ENCODE measurements at regions not wholly inside any gene's neighbourhood (a gene's known extent, or its start where the extent isn't known, plus 50 kb on each side); places are given as distances from the start of the nearest gene placed in this dataset.
"Not testable (repeated sequence)": the region's sequence is repeated elsewhere in the genome, so short reads cannot be mapped to it uniquely, and the experiment has no call there.

DNA sequence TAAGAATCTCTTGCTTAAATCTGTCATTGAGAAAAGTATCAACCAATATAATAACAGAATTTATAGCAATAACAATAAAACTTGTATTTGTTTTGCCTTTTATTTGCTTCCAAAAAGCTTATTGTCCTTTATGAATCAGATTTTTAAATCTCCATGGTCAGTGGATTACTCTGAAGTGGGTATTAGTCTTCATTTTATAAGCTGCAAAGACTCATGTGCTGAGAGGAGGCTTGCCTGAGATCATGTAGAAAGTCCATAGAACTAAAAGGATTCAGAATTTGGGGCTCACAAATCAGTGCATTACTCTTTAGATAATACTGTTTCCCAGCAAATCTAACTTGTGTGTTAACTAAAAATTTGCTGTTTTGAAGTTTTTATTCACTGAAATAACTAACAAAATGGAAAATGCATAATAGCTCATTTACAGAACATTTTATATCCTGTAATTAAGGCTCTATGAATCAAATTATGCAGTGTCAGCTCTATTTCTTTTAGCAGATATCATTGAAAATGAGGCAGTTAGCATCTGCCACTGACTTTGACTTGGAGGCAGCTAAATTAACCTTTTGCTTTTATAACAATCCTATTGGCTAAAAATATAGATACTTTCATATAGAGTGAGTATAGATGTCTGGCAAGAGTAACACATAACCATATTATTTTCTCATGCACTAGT, 781.1 kb upstream of the CITED2 start:
- no peak for DNase-seq (ENCODE audit: low read depth, low spot score)
- TF ChIP-seq, protein P1, sequence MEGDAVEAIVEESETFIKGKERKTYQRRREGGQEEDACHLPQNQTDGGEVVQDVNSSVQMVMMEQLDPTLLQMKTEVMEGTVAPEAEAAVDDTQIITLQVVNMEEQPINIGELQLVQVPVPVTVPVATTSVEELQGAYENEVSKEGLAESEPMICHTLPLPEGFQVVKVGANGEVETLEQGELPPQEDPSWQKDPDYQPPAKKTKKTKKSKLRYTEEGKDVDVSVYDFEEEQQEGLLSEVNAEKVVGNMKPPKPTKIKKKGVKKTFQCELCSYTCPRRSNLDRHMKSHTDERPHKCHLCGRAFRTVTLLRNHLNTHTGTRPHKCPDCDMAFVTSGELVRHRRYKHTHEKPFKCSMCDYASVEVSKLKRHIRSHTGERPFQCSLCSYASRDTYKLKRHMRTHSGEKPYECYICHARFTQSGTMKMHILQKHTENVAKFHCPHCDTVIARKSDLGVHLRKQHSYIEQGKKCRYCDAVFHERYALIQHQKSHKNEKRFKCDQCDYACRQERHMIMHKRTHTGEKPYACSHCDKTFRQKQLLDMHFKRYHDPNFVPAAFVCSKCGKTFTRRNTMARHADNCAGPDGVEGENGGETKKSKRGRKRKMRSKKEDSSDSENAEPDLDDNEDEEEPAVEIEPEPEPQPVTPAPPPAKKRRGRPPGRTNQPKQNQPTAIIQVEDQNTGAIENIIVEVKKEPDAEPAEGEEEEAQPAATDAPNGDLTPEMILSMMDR (conservative IDR thresholded peaks at IDR 0.05) = no peak
- no peak overlapping the region for H3K4me3 Mint-ChIP-seq
- H3K9me3 Mint-ChIP-seq = peaks cover 13% of the 10 kb centered on the region
- H3K27ac Mint-ChIP-seq (ENCODE audit: unreplicated experiment) = no peak overlapping the region
- no peaks in the 10 kb centered on the region for H3K27me3 Mint-ChIP-seq (ENCODE audit: low read depth)
- no peaks in the 10 kb centered on the region for H3K4me1 Mint-ChIP-seq
- peaks cover 4% of the 10 kb centered on the region for H3K36me3 Mint-ChIP-seq (ENCODE audit: low read depth)

DNA sequence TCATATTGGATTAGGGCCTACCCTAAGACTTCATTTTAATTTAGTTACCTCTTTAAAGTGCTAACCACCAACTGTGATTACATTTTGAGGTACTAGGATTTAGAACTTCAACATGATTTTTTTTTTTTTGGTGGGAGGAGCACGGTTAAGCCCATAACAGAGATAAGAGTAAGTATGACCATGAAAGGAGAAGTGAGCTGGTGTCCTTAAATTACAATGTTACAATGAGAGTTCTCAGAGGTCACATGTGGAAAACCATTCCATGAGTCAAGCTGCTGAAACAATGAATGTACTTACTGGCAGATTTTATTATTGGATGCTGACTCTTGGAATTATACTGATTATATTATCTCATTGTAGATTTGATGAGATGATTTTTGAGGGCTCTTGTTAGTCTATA, 779.3 kb upstream of the CITED2 start:
- no peaks in the 10 kb centered on the region for H3K27me3 Mint-ChIP-seq (ENCODE audit: low read depth)
- DNase-seq (ENCODE audit: low read depth, low spot score) = no peak
- H3K27ac Mint-ChIP-seq (ENCODE audit: unreplicated experiment) = no peak overlapping the region
- H3K4me3 Mint-ChIP-seq = no peak overlapping the region
- H3K9me3 Mint-ChIP-seq = peaks cover 11% of the 10 kb centered on the region
- H3K4me1 Mint-ChIP-seq = no peaks in the 10 kb centered on the region
- peaks cover 7% of the 10 kb centered on the region for H3K36me3 Mint-ChIP-seq (ENCODE audit: low read depth)
- TF ChIP-seq, protein P1 (conservative IDR thresholded peaks at IDR 0.05) = no peak

DNA sequence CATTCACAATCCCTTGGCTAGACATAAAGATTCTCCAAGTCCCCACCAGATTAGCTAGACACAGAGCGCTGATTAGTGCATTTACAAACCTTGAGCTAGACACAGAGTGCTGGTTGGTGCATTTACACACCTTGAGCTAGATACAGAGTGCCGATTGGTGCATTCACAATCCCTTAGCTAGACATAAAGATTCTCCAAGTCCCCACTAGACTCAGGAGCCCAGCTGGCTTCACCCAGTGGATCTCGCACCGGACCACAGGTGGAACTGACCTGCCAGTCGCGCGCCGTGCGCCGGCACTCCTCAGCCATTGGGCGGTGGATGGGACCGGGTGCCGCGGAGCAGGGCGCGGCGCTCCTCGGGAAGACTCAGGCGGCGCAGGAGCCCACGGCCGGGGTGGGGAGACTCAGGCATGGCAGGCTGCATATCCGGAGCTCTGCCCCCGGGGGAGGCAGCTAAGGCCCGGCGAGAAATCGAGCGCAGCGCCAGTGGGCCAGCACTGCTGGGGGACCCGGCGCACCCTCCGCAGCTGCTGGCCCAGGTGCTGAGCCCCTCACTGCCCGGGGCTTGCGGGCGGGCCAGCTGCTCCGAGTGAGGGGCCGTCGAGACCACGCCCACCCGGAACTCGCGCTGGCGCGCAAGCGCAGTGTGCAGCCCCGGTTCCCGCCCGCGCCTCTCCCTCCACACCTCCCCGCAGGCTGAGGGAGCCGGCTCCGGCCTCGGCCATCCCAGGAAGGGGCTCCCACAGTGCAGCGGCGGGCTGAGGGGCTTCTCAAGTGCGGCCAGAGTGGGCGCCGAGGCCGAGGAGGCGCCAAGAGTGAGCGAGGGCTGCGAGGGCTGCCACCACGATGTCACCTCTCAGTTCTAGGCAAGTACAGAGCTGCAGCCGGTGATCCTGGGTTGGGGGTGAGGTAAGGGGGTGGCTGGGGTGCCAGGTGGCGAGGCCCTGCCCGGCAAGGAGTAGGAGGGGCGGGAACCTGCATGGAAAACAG, 773.7 kb upstream of the CITED2 start:
- H3K27me3 Mint-ChIP-seq (ENCODE audit: low read depth); H3K4me1 Mint-ChIP-seq; H3K4me3 Mint-ChIP-seq; DNase-seq (ENCODE audit: low read depth, low spot score); H3K9me3 Mint-ChIP-seq; H3K27ac Mint-ChIP-seq (ENCODE audit: unreplicated experiment): not testable (repeated sequence)
- H3K36me3 Mint-ChIP-seq (ENCODE audit: low read depth) = peaks cover 10% of the 10 kb centered on the region

DNA sequence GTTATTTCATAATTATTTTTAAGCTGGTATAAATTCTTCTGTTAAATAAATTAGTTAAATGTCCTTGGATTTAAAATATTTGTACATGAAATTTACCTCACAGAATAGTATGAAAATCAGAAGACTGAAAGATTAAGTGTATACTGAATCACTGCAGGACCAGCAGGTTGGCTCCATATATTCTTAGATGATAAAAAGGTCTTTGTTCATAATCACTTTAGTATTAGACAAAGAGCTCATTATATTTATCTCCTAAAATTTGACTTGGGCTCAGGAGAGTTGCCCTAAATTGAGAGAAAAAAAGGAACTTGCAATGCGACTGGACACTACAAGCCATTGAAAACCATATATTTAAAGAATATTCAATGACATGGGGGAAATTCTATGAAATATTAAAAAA, 766.4 kb upstream of the CITED2 start:
- Mint-ChIP-seq H3K9me3 (peaks cover 6% of the 10 kb centered on the region), H3K4me3 (no peak overlapping the region), H3K36me3 (ENCODE audit: low read depth) (peaks cover 8% of the 10 kb centered on the region), H3K27me3 (ENCODE audit: low read depth) (no peaks in the 10 kb centered on the region), H3K27ac (ENCODE audit: unreplicated experiment) (no peak overlapping the region), H3K4me1 (peaks cover 16% of the 10 kb centered on the region)
- TF ChIP-seq, protein P1 (conservative IDR thresholded peaks at IDR 0.05) = no peak
- DNase-seq (ENCODE audit: low read depth, low spot score) = no peak

DNA sequence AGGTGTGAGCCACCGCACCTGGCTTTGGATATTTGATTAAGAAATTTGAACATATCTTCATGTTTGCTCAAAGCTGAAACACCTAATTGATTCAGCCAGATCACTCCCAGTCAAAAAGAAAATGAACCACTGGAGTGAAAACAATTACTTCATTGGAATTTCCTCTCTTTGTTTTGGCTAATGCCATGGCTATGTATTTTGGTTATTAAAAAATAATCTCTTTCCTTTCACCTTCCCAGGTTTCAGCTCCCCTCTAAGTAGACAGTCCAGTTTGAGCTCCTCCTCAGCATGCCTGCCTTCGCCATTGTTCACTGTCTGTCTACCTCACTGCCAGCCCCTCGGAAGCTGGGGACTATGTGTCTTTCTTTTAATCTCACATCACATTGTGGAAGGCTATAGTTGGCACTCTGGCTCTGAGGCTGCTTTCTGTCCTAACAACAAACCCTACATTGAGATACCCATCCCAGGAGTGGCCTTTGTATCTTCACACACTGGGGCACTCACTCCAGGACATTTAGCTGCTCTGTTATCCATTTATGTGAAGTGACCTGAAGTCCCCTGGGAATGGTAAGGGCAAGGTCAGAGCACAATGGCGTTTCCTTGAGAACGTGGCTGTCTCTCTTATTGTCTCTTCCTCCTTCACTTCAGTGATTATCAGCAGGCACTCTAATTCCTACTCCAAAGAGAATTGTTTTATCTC, 764.0 kb upstream of the CITED2 start:
- no peaks in the 10 kb centered on the region for H3K27me3 Mint-ChIP-seq (ENCODE audit: low read depth)
- H3K4me3 Mint-ChIP-seq = peak overlapping the region; percentile 4
- H3K9me3 Mint-ChIP-seq = peaks cover 11% of the 10 kb centered on the region
- peak; percentile 2 for DNase-seq (ENCODE audit: low read depth, low spot score)
- peaks cover 14% of the 10 kb centered on the region for H3K36me3 Mint-ChIP-seq (ENCODE audit: low read depth)
- TF ChIP-seq, protein P1 (conservative IDR thresholded peaks at IDR 0.05) = no peak
- peaks cover 16% of the 10 kb centered on the region for H3K4me1 Mint-ChIP-seq
- peak overlapping the region; percentile 24 for H3K27ac Mint-ChIP-seq (ENCODE audit: unreplicated experiment)

Measured in neural crest cell (in vitro differentiated cells).